ENCODE measurements at regions not wholly inside any gene's neighbourhood (a gene's known extent, or its start where the extent isn't known, plus 50 kb on each side); places are given as distances from the start of the nearest gene placed in this dataset.

GRCh38 chr18:76736309-76736708 is 86.0 kb upstream of the ZNF236 start:
- no peaks in the 10 kb centered on the region for H3K9me3 ChIP-seq
- H3K4me1 ChIP-seq (ENCODE audit: control insufficient read depth in 1 of 2, insufficient read depth in 1 of 2, low read depth in 1 of 2, low read length in 1 of 2) = no peaks in the 10 kb centered on the region
- no peaks in the 10 kb centered on the region for H3K36me3 ChIP-seq
- peaks cover 15% of the 10 kb centered on the region for H3K27me3 ChIP-seq
- no peak overlapping the region for H3K4me3 ChIP-seq (ENCODE audit: low read depth in 1 of 2, low read length in 1 of 2)
- H3K27ac ChIP-seq = no peak overlapping the region
- TF ChIP-seq, protein P1, sequence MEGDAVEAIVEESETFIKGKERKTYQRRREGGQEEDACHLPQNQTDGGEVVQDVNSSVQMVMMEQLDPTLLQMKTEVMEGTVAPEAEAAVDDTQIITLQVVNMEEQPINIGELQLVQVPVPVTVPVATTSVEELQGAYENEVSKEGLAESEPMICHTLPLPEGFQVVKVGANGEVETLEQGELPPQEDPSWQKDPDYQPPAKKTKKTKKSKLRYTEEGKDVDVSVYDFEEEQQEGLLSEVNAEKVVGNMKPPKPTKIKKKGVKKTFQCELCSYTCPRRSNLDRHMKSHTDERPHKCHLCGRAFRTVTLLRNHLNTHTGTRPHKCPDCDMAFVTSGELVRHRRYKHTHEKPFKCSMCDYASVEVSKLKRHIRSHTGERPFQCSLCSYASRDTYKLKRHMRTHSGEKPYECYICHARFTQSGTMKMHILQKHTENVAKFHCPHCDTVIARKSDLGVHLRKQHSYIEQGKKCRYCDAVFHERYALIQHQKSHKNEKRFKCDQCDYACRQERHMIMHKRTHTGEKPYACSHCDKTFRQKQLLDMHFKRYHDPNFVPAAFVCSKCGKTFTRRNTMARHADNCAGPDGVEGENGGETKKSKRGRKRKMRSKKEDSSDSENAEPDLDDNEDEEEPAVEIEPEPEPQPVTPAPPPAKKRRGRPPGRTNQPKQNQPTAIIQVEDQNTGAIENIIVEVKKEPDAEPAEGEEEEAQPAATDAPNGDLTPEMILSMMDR (IDR thresholded peaks at IDR 0.05) = no peak

- H3K27ac ChIP-seq = no peak overlapping the region
- TF ChIP-seq, protein P1 (IDR thresholded peaks at IDR 0.05) = no peak
- H3K4me3 ChIP-seq (ENCODE audit: low read depth in 1 of 2, low read length in 1 of 2) = no peak overlapping the region
- H3K9me3 ChIP-seq = no peaks in the 10 kb centered on the region
- H3K27me3 ChIP-seq = no peaks in the 10 kb centered on the region
- peaks cover 0 to 8% of the 10 kb centered on the region in 2 experiments for H3K4me1 ChIP-seq (ENCODE audit: control insufficient read depth in 1 of 2, insufficient read depth in 1 of 2, low read depth in 1 of 2, low read length in 1 of 2)
- H3K36me3 ChIP-seq = no peaks in the 10 kb centered on the region
Observed at GRCh38 chr18:76730901-76731300, 91.5 kb upstream of the ZNF236 start.

DNA sequence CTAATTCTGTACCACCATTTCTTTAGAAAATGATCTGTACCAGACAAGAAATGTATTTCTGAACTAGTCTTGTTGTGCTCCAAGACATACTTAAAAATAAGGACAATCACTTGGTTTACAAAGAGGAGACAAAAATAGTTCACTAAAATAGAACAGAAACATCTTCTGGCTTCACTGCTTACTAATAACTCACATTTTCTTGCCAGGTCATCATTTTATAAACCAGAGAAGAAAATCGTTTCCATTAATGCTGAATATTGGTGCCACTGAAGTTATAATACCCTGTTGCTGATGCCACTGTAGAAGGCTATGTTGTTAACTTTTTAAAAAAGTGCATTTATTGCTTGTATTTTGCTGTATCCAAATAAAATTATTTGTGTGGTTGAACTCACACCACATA is 94.8 kb upstream of the ZNF236 start:
- no peaks in the 10 kb centered on the region for H3K36me3 ChIP-seq
- H3K4me1 ChIP-seq (ENCODE audit: control insufficient read depth in 1 of 2, insufficient read depth in 1 of 2, low read depth in 1 of 2, low read length in 1 of 2) = peaks cover 0 to 8% of the 10 kb centered on the region in 2 experiments
- H3K4me3 ChIP-seq (ENCODE audit: low read depth in 1 of 2, low read length in 1 of 2) = no peak overlapping the region
- H3K27ac ChIP-seq = no peak overlapping the region
- TF ChIP-seq, protein P1 (IDR thresholded peaks at IDR 0.05) = no peak
- no peaks in the 10 kb centered on the region for H3K9me3 ChIP-seq
- no peaks in the 10 kb centered on the region for H3K27me3 ChIP-seq

- TF ChIP-seq, protein P1 (IDR thresholded peaks at IDR 0.05) = no peak
- no peaks in the 10 kb centered on the region for H3K27me3 ChIP-seq
- no peaks in the 10 kb centered on the region for H3K36me3 ChIP-seq
- no peaks in the 10 kb centered on the region for H3K9me3 ChIP-seq
- H3K27ac ChIP-seq = no peak overlapping the region
- H3K4me3 ChIP-seq (ENCODE audit: low read depth in 1 of 2, low read length in 1 of 2) = no peak overlapping the region
- peaks cover 10 to 19% of the 10 kb centered on the region in 2 experiments for H3K4me1 ChIP-seq (ENCODE audit: control insufficient read depth in 1 of 2, insufficient read depth in 1 of 2, low read depth in 1 of 2, low read length in 1 of 2)
Observed at GRCh38 chr18:76725445-76725844, 96.9 kb upstream of the ZNF236 start.

- peaks cover 12 to 13% of the 10 kb centered on the region in 2 experiments for H3K4me1 ChIP-seq (ENCODE audit: control insufficient read depth in 1 of 2, insufficient read depth in 1 of 2, low read depth in 1 of 2, low read length in 1 of 2)
- H3K27ac ChIP-seq = no peak overlapping the region
- TF ChIP-seq, protein P1 (IDR thresholded peaks at IDR 0.05) = no peak
- no peaks in the 10 kb centered on the region for H3K36me3 ChIP-seq
- no peaks in the 10 kb centered on the region for H3K9me3 ChIP-seq
- no peaks in the 10 kb centered on the region for H3K27me3 ChIP-seq
- H3K4me3 ChIP-seq (ENCODE audit: low read depth in 1 of 2, low read length in 1 of 2) = no peak overlapping the region
Observed at GRCh38 chr18:76722224-76723061, 99.9 kb upstream of the ZNF236 start.
